ENCODE measurements at regions not wholly inside any gene's neighbourhood (a gene's known extent, or its start where the extent isn't known, plus 50 kb on each side); places are given as distances from the start of the nearest gene placed in this dataset.

DNA sequence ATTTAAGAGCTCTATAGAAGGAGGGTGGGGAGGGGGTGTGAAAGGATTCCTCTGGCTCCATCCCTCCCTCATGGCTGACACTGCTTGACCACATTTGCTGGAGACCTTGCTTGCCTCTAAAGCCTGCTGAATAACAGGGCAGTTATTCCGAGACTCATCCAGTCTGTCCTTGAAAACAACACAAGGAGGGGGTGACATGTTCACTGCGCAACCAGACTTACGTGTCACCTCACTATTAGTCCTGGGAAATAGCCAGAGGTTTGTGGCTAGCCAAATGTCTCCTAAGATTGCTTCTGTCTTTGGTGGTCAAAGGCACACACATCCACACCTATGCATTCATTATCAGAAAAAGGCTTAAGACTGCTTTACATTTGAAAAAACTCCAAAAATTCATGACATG is 256.2 kb upstream of the SKOR2 start:
- TF ChIP-seq, protein P1, sequence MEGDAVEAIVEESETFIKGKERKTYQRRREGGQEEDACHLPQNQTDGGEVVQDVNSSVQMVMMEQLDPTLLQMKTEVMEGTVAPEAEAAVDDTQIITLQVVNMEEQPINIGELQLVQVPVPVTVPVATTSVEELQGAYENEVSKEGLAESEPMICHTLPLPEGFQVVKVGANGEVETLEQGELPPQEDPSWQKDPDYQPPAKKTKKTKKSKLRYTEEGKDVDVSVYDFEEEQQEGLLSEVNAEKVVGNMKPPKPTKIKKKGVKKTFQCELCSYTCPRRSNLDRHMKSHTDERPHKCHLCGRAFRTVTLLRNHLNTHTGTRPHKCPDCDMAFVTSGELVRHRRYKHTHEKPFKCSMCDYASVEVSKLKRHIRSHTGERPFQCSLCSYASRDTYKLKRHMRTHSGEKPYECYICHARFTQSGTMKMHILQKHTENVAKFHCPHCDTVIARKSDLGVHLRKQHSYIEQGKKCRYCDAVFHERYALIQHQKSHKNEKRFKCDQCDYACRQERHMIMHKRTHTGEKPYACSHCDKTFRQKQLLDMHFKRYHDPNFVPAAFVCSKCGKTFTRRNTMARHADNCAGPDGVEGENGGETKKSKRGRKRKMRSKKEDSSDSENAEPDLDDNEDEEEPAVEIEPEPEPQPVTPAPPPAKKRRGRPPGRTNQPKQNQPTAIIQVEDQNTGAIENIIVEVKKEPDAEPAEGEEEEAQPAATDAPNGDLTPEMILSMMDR (IDR thresholded peaks at IDR 0.05; ENCODE audit: low read depth, low read length, missing control alignments), result no peak
- no peak for DNase-seq

DNA sequence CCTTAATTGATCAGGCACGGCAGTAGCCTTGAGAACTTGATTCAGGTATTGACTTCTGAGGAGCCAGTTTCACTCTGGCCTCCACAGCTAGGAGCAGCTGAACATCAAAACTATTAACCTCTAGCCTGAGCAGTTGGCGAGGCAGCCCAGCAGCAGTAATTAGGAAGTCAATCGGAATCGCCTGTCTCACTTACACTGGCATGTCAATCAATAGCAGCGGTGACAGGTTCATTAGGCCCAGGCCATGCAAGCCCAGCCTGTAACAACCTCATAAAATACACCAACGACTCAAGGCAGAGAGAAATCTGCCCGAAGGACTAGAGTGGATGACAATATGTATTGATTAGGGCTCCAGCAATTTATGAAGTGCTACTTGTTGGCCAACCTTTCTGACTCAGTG is 255.4 kb upstream of the SKOR2 start:
- no peak overlapping the region for H3K27ac ChIP-seq
- no peak for DNase-seq
- H3K27me3 ChIP-seq (replicated peaks), result no peaks in the 10 kb centered on the region
- no peak overlapping the region for H3K4me3 ChIP-seq (ENCODE audit: low read depth, low read length)
- in situ Hi-C loops (cut with HindIII; ENCODE audit: low pct_ligation_motif_present, low sequenced_read_pairs), result no loop called here
- H3K36me3 ChIP-seq (replicated peaks), result no peaks in the 10 kb centered on the region
- TF ChIP-seq, protein P1 (IDR thresholded peaks at IDR 0.05; ENCODE audit: low read depth, low read length, missing control alignments), result no peak

More for the DNA sequence above, 256.2 kb upstream of the SKOR2 start:
- in situ Hi-C loops (cut with HindIII; ENCODE audit: low pct_ligation_motif_present, low sequenced_read_pairs), result no loop called here
- no peak overlapping the region for H3K4me3 ChIP-seq (ENCODE audit: low read depth, low read length)
- H3K36me3 ChIP-seq (replicated peaks), result no peaks in the 10 kb centered on the region
- H3K27ac ChIP-seq, result no peak overlapping the region
- H3K27me3 ChIP-seq (replicated peaks), result no peaks in the 10 kb centered on the region

DNA sequence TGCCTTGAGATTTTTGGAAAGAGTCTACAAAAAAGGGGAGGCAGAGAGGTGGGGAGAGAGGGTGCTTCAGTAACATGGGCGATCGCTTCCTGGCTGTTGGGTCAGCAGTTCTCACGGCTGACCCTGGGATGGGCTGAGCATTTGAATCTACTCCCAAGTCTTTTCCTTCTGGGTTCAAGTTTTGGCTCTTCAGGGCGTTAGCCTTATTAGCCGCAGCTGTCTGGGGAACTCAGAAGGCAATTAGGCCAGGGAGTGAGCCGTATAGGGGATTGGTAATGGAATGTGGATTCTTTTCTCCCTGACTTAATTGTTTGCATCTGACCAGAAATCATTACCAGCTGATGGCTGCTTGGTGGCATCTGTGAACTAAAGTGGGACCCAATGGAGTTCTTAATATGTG is 250.5 kb upstream of the SKOR2 start:
- in situ Hi-C loops (cut with HindIII; ENCODE audit: low pct_ligation_motif_present, low sequenced_read_pairs), result no loop called here
- Histone ChIP-seq H3K4me3 (ENCODE audit: low read depth, low read length) (no peak overlapping the region), H3K27me3 (replicated peaks) (no peaks in the 10 kb centered on the region), H3K27ac (no peak overlapping the region), H3K36me3 (replicated peaks) (no peaks in the 10 kb centered on the region)
- TF ChIP-seq, protein P1 (IDR thresholded peaks at IDR 0.05; ENCODE audit: low read depth, low read length, missing control alignments), result no peak
- no peak for DNase-seq

DNA sequence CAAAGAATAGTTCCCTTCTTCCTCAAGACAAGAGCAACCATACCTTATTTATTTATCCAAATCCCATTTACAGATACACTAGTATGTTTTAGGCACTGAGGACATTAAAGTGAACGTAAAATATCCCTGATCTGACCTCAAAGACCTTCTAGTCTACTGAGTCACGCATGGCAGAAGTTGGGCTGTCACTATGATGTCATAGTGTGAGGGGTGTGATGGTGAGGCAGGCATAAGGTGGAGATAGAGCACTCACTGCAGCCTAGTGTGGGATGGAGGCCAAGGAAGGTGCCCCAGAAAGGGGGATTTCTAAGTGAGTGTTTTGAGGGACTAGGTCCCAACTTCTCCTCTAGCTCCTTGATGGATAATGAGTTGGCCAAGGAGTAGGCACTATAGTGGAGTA is 249.5 kb upstream of the SKOR2 start:
- H3K36me3 ChIP-seq (replicated peaks), result no peaks in the 10 kb centered on the region
- no peak for DNase-seq
- no peak overlapping the region for H3K4me3 ChIP-seq (ENCODE audit: low read depth, low read length)
- H3K27ac ChIP-seq, result no peak overlapping the region
- in situ Hi-C loops (cut with HindIII; ENCODE audit: low pct_ligation_motif_present, low sequenced_read_pairs), result no loop called here
- TF ChIP-seq, protein P1 (IDR thresholded peaks at IDR 0.05; ENCODE audit: low read depth, low read length, missing control alignments), result no peak
- no peaks in the 10 kb centered on the region for H3K27me3 ChIP-seq (replicated peaks)

DNA sequence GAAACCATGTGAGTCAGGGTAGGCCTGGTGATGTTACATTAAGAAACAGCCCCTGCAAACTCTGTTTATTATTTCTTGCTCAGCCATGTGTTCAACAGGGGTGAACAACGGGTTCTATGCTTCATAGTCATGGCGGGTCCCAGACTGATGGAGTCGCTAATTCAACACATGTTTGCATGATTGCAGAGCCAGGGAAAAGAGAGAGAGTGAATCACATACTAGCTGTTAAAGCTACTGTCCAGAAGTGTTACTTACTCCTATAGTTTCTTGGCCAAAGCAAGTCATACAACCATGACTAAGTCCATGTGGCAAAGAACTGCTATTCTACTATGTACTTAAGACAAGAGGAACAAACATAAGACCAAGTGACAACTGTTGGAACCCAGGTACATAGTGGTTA is 241.2 kb upstream of the SKOR2 start:
- H3K27ac ChIP-seq, result no peak overlapping the region
- no peaks in the 10 kb centered on the region for H3K27me3 ChIP-seq (replicated peaks)
- in situ Hi-C loops (cut with HindIII; ENCODE audit: low pct_ligation_motif_present, low sequenced_read_pairs), result no loop called here
- H3K4me3 ChIP-seq (ENCODE audit: low read depth, low read length), result no peak overlapping the region
- no peak for DNase-seq
- TF ChIP-seq, protein P1 (IDR thresholded peaks at IDR 0.05; ENCODE audit: low read depth, low read length, missing control alignments), result no peak
- H3K36me3 ChIP-seq (replicated peaks), result no peaks in the 10 kb centered on the region

DNA sequence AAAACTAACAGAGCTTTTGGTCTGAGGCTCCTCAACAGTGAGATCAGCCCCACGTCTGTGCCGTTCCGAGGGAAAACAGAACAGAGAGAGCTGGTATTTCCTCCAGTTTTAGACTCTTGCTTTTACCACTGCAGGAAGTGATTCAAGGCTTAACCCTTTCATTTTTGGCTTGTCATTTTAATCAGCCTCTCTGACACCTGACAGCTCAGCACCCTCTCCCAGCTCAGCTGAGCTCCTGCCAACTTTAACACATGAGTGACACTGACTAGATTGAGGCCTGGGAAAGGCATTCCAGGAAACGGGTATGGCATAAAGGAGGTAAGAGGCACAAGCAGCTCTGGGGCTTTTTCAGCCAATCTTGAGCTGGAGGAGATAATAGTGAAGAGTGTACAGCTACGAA is 239.4 kb upstream of the SKOR2 start:
- no peak overlapping the region for H3K4me3 ChIP-seq (ENCODE audit: low read depth, low read length)
- TF ChIP-seq, protein P1 (IDR thresholded peaks at IDR 0.05; ENCODE audit: low read depth, low read length, missing control alignments), result no peak
- no peak overlapping the region for H3K27ac ChIP-seq
- in situ Hi-C loops (cut with HindIII; ENCODE audit: low pct_ligation_motif_present, low sequenced_read_pairs), result no loop called here
- no peaks in the 10 kb centered on the region for H3K27me3 ChIP-seq (replicated peaks)
- H3K36me3 ChIP-seq (replicated peaks), result no peaks in the 10 kb centered on the region
- DNase-seq, result no peak
